OCI-LY3 (cell line): ENCODE measurements at regions not wholly inside any gene's neighbourhood (a gene's known extent, or its start where the extent isn't known, plus 50 kb on each side); places are given as distances from the start of the nearest gene placed in this dataset.

ENCODE experiments used
- H2AFZ ChIP-seq: fragments of 200-600, 300-600 bp; shearing (Covaris generic); 2 replicates; pipeline ENCODE4 v1.6.0; 2014; ENCODE audit warnings: antibody characterized with exemption, low read depth, low read length
- H3K27ac ChIP-seq: fragments of 200-600, 300-600 bp; sonication (generic); 2 replicates; pipeline ENCODE4 v1.5.1; 2014; ENCODE audit warnings: mild to moderate bottlenecking, low read length, moderate library complexity, mixed read lengths
- H3K27me3 ChIP-seq: fragments of 200-600, 300-600 bp; sonication (generic); 2 replicates; pipeline ENCODE4 v1.6.1; 2014; ENCODE audit warnings: low read depth, low read length, mixed read lengths
- H3K36me3 ChIP-seq: fragments of 200-600, 300-600 bp; sonication (generic); replicated peaks from 2 replicates; pipeline ENCODE3; 2014; ENCODE audit warnings: low read depth, low read length, mixed read lengths
- H3K4me1 ChIP-seq: fragments of 300-600, 200-600 bp; sonication (generic); 2 replicates; pipeline ENCODE4 v1.6.1; 2014; ENCODE audit warnings: low read length, mixed read lengths
- H3K4me2 ChIP-seq: fragments of 200-600, 300-600 bp; sonication (generic); 2 replicates; pipeline ENCODE4 v1.6.1; 2014; ENCODE audit warnings: low read length, mixed read lengths
- H3K4me3 ChIP-seq: fragments of 300-600, 200-600 bp; sonication (generic); 2 replicates; pipeline ENCODE4 v1.5.1; 2014; ENCODE audit warnings: antibody characterized with exemption, mild to moderate bottlenecking, low read length, moderate library complexity
- H3K79me2 ChIP-seq: fragments of 300-600, 200-600 bp; shearing (Covaris generic); 2 replicates; pipeline ENCODE4 v1.6.1; 2014; ENCODE audit warnings: mild to moderate bottlenecking, low read length, mixed read lengths
- H3K9ac ChIP-seq: fragments of 300-600, 200-600 bp; shearing (Covaris generic); 2 replicates; pipeline ENCODE4 v1.6.0; 2014; ENCODE audit warnings: mild to moderate bottlenecking, low read length, moderate library complexity
- H3K9me3 ChIP-seq: fragments of 200-600, 300-600 bp; shearing (Covaris generic); 2 replicates; pipeline ENCODE4 v1.6.1; 2014; ENCODE audit warnings: low read length, mixed read lengths; ENCODE audit not compliant: insufficient read depth
- H4K20me1 ChIP-seq: fragments of 200-600, 300-600 bp; sonication (generic); 2 replicates; pipeline ENCODE4 v1.6.1; 2016; ENCODE audit warnings: low read length, mixed read lengths; ENCODE audit not compliant: insufficient read depth
- CTCF ChIP-seq: fragments of 200-600, 300-600 bp; sonication (generic); IDR thresholded peaks from 2 replicates; pipeline ENCODE4 v1.5.1; 2014; ENCODE audit warnings: antibody characterized with exemption, low read length, low read depth
- EZH2phosphoT487 ChIP-seq: fragments of 200-600 bp; shearing (Covaris generic); IDR thresholded peaks from 2 replicates; pipeline ENCODE4 v1.6.1; 2018; ENCODE audit warnings: antibody characterized with exemption, mixed run types, low read depth

GRCh38 chr11:22567759-22568158, 57.9 kb downstream of the FANCF start:
- no peaks in the 10 kb centered on the region for H4K20me1 ChIP-seq

GRCh38 chr11:22566293-22566692, 59.3 kb downstream of the FANCF start:
- Histone ChIP-seq H3K27me3 (no peaks in the 10 kb centered on the region), H3K9ac (no peak overlapping the region), H3K79me2 (no peaks in the 10 kb centered on the region), H2AFZ (no peak overlapping the region), H4K20me1 (no peaks in the 10 kb centered on the region), H3K4me3 (no peak overlapping the region), H3K4me2 (no peak overlapping the region), H3K36me3 (no peaks in the 10 kb centered on the region), H3K4me1 (no peaks in the 10 kb centered on the region), H3K27ac (no peak overlapping the region), H3K9me3 (no peaks in the 10 kb centered on the region)
- no peak for TF ChIP-seq EZH2phosphoT487

More at GRCh38 chr11:22567759-22568158, 57.9 kb downstream of the FANCF start:
- no peaks in the 10 kb centered on the region for H3K9me3 ChIP-seq
- no peak overlapping the region for H3K4me2 ChIP-seq
- no peaks in the 10 kb centered on the region for H3K36me3 ChIP-seq
- no peak overlapping the region for H2AFZ ChIP-seq
- no peak overlapping the region for H3K27ac ChIP-seq
- no peak overlapping the region for H3K9ac ChIP-seq
- H3K27me3 ChIP-seq, result no peaks in the 10 kb centered on the region
- H3K4me3 ChIP-seq, result no peak overlapping the region
- no peaks in the 10 kb centered on the region for H3K79me2 ChIP-seq
- H3K4me1 ChIP-seq, result no peaks in the 10 kb centered on the region
- TF ChIP-seq CTCF, result no peak
- no peak for TF ChIP-seq EZH2phosphoT487

GRCh38 chr11:22561283-22561682, 64.3 kb downstream of the FANCF start:
- H4K20me1 ChIP-seq, result no peaks in the 10 kb centered on the region

GRCh38 chr11:22559416-22559815, 66.2 kb downstream of the FANCF start:
- no peak for TF ChIP-seq EZH2phosphoT487
- Histone ChIP-seq H3K27ac (no peak overlapping the region), H3K4me2 (no peak overlapping the region), H2AFZ (no peak overlapping the region), H4K20me1 (no peaks in the 10 kb centered on the region), H3K79me2 (no peaks in the 10 kb centered on the region), H3K4me3 (no peak overlapping the region), H3K36me3 (no peaks in the 10 kb centered on the region), H3K4me1 (peaks cover 3% of the 10 kb centered on the region; the same call in 1 of the 2 replicates), H3K27me3 (no peaks in the 10 kb centered on the region), H3K9ac (no peak overlapping the region), H3K9me3 (no peaks in the 10 kb centered on the region)

More at GRCh38 chr11:22561283-22561682, 64.3 kb downstream of the FANCF start:
- H3K9me3 ChIP-seq, result no peaks in the 10 kb centered on the region
- no peaks in the 10 kb centered on the region for H3K79me2 ChIP-seq
- H2AFZ ChIP-seq, result no peak overlapping the region
- H3K9ac ChIP-seq, result no peak overlapping the region
- no peak for TF ChIP-seq CTCF
- no peak for TF ChIP-seq EZH2phosphoT487
- H3K27me3 ChIP-seq, result no peaks in the 10 kb centered on the region
- H3K4me1 ChIP-seq, result no peaks in the 10 kb centered on the region
- H3K4me2 ChIP-seq, result no peak overlapping the region
- H3K4me3 ChIP-seq, result no peak overlapping the region
- H3K27ac ChIP-seq, result no peak overlapping the region
- no peaks in the 10 kb centered on the region for H3K36me3 ChIP-seq

GRCh38 chr11:22558664-22559063, 67.0 kb downstream of the FANCF start:
- H3K36me3 ChIP-seq, result no peaks in the 10 kb centered on the region
- no peak overlapping the region for H3K4me2 ChIP-seq
- H3K4me3 ChIP-seq, result no peak overlapping the region

More at GRCh38 chr11:22558664-22559063, 67.0 kb downstream of the FANCF start:
- Histone ChIP-seq H3K4me1 (peaks cover 11% of the 10 kb centered on the region), H3K79me2 (no peaks in the 10 kb centered on the region), H3K27ac (no peak overlapping the region), H3K27me3 (no peaks in the 10 kb centered on the region), H3K9ac (no peak overlapping the region), H4K20me1 (no peaks in the 10 kb centered on the region), H2AFZ (no peak overlapping the region), H3K9me3 (no peaks in the 10 kb centered on the region)
- TF ChIP-seq CTCF (no peak), EZH2phosphoT487 (no peak)
